Transverse colon (tissue), 4 donors: ENCODE measurements at regions not wholly inside any gene's neighbourhood (a gene's known extent, or its start where the extent isn't known, plus 50 kb on each side); places are given as distances from the start of the nearest gene placed in this dataset.

Experiments used
- DNase-seq: peaks from one replicate; pipeline ENCODE4 v3.0.0-alpha.2; 2019
- H3K27ac ChIP-seq, 4 donors: fragments of 200-600 bp; sonication (generic); 2 replicates each; pipeline ENCODE4 v1.5.1; 2016 to 2018; ENCODE audit warnings: inconsistent platforms in 4 of 4
- H3K27me3 ChIP-seq: fragments of 200-600 bp; sonication (generic); 2 replicates; pipeline ENCODE4 v1.5.1; 2017; ENCODE audit warnings: inconsistent platforms
- H3K36me3 ChIP-seq, 4 donors: fragments of 200-600 bp; sonication (generic); 2 replicates each; pipeline ENCODE4 v1.5.1; 2017 to 2019; ENCODE audit warnings: inconsistent platforms in 4 of 4
- H3K4me1 ChIP-seq, 4 donors: fragments of 200-600 bp; sonication (generic); 2 replicates each; pipeline ENCODE4 v1.5.1; 2017 to 2020; ENCODE audit warnings: inconsistent platforms in 4 of 4
- H3K4me3 ChIP-seq, 4 donors: fragments of 200-600 bp; sonication (generic); 1 replicate in 1 of 4; 2 replicates in 3 of 4; pipeline versions ENCODE4 v1.5.1 to v1.6.1; 2017 to 2019; ENCODE audit warnings: inconsistent platforms in 4 of 4
- H3K9me3 ChIP-seq, 2 donors: fragments of 200-600 bp; sonication (generic); 2 replicates each; pipeline ENCODE4 v1.5.1; 2017 to 2019; ENCODE audit warnings: inconsistent platforms in 2 of 2
- CTCF ChIP-seq, 5 experiments: fragments of 200-600 bp in 3 of 5; fragments of 450-650 bp in 2 of 5; sonication (generic) in 3 of 5; IDR thresholded peaks; 1 replicate in 2 of 5; 2 replicates in 3 of 5; pipeline ENCODE4 v1.5.1; 2016 to 2017; ENCODE audit warnings: antibody characterized with exemption in 5 of 5, inconsistent platforms in 3 of 5, mild to moderate bottlenecking in 2 of 5, moderate library complexity in 1 of 5
- EP300 ChIP-seq: sonication (generic); formaldehyde crosslinking; IDR thresholded peaks from one replicate; pipeline ENCODE4 v1.6.1; 2017; ENCODE audit warnings: antibody characterized with exemption, low read depth
- POLR2A ChIP-seq: fragments of 450-650 bp; IDR thresholded peaks from one replicate; pipeline ENCODE4 v1.6.1; 2016; ENCODE audit warnings: antibody characterized with exemption, mild to moderate bottlenecking, moderate library complexity
- POLR2AphosphoS5 ChIP-seq, 3 donors: sonication (generic); formaldehyde crosslinking; IDR thresholded peaks; one replicate each; pipeline ENCODE4 v1.6.1; 2016; ENCODE audit warnings: antibody characterized with exemption in 3 of 3
- WGBS, 2 donors: methylation state at CpG; one replicate each; pipeline ENCODE4 v1.1.5; 2018; ENCODE audit warnings: low coverage in 1 of 2; 5-methylcytosine and 5-hydroxymethylcytosine counted together
- in situ Hi-C, 4 donors: fragments of 200-750 bp; cut with MboI; loops; one replicate each; pipeline versions ENCODE4 v1.15.0 to v1.15.1; 2017; ENCODE audit warnings: low sequenced_read_pairs in 3 of 4, low pct_ligation_motif_present in 1 of 4, low pct_unique_long_range_greater_than_20kb in 1 of 4
- intact Hi-C: fragments of 100-400 bp; cut with DNase I; formaldehyde crosslinking; loops from one replicate; pipeline ENCODE4 v1.15.1; 2023; ENCODE audit warnings: low total_unique reads
- small RNA-seq, 4 donors: library from RNA; depleted of rRNA; stranded (forward); fragments of <200 nt; gene quantifications; one replicate each; pipeline ENCODE3, GENCODE V24; 2016

GRCh38 chr9:116099821-116100220 lies 53.8 kb upstream of the PAPPA start:
- Histone ChIP-seq H3K9me3 (no peaks in the 10 kb centered on the region), H3K4me3 (no peak overlapping the region), H3K27me3 (no peaks in the 10 kb centered on the region), H3K27ac (no peak overlapping the region), H3K4me1 (no peaks in the 10 kb centered on the region), H3K36me3 (no peaks in the 10 kb centered on the region)
- TF ChIP-seq POLR2AphosphoS5 (IDR thresholded peaks at IDR 0.05), result no peak
- TF ChIP-seq POLR2A, result no peak
- no peak for TF ChIP-seq EP300
- no peak for TF ChIP-seq CTCF (IDR thresholded peaks at IDR 0.05)
- intact Hi-C loops (no loop called here), in situ Hi-C loops (no loop called here)
- 57 to 68% methylated on average over 1 of the region's 1 CpG for WGBS, 2 donors
- no peak for DNase-seq

- no peak overlapping the region for H3K27ac ChIP-seq
- no peaks in the 10 kb centered on the region for H3K36me3 ChIP-seq
- no peaks in the 10 kb centered on the region for H3K4me1 ChIP-seq
- H3K4me3 ChIP-seq, result no peak overlapping the region
- intact Hi-C loops (no loop called here), in situ Hi-C loops (no loop called here)
- no peaks in the 10 kb centered on the region for H3K9me3 ChIP-seq
- no peak for TF ChIP-seq CTCF (IDR thresholded peaks at IDR 0.05)
- TF ChIP-seq POLR2A, result no peak
- no peak for TF ChIP-seq POLR2AphosphoS5 (IDR thresholded peaks at IDR 0.05)
- no peak for TF ChIP-seq EP300
- H3K27me3 ChIP-seq, result no peaks in the 10 kb centered on the region
- WGBS, 2 donors, result 53 to 57% methylated on average over 3 of the region's 3 CpGs
- no peak for DNase-seq
These were observed 52.9 kb upstream of the PAPPA start for GRCh38 chr9:116100711-116101121.

GRCh38 chr9:116101516-116101915 lies 52.1 kb upstream of the PAPPA start:
- Histone ChIP-seq H3K9me3 (no peaks in the 10 kb centered on the region), H3K36me3 (no peaks in the 10 kb centered on the region), H3K27me3 (no peaks in the 10 kb centered on the region), H3K27ac (no peak overlapping the region), H3K4me1 (no peaks in the 10 kb centered on the region), H3K4me3 (no peak overlapping the region)
- TF ChIP-seq POLR2A (no peak), POLR2AphosphoS5 (IDR thresholded peaks at IDR 0.05) (peak in 1 of 3 donors; percentile 20), CTCF (IDR thresholded peaks at IDR 0.05) (no peak)
- intact Hi-C loops, result no loop called here
- 58 to 64% methylated on average over 1 of the region's 1 CpG for WGBS, 2 donors
- in situ Hi-C loops, result no loop called here
- no peak for DNase-seq

GRCh38 chr9:116102596-116102995 lies 51.0 kb upstream of the PAPPA start:
- no peaks in the 10 kb centered on the region for H3K9me3 ChIP-seq
- intact Hi-C loops (no loop called here), in situ Hi-C loops (no loop called here)
- TF ChIP-seq POLR2AphosphoS5 (IDR thresholded peaks at IDR 0.05), result no peak
- TF ChIP-seq POLR2A, result no peak
- no peak for TF ChIP-seq EP300
- no peak for TF ChIP-seq CTCF (IDR thresholded peaks at IDR 0.05)
- 82 to 87% methylated on average over 6 of the region's 6 CpGs for WGBS, 2 donors
- no peaks in the 10 kb centered on the region for H3K4me1 ChIP-seq
- no peaks in the 10 kb centered on the region for H3K27me3 ChIP-seq
- no peak overlapping the region for H3K4me3 ChIP-seq
- DNase-seq, result no peak
- no peak overlapping the region for H3K27ac ChIP-seq
- no peaks in the 10 kb centered on the region for H3K36me3 ChIP-seq

Small RNA genes lying in the stretch of these regions (small RNA-seq; reads per million reads assigned to genes)
- gene RF00004, result 0 reads per million in 4 donors
